NB4 (cell line): ENCODE measurements at regions not wholly inside any gene's neighbourhood (a gene's known extent, or its start where the extent isn't known, plus 50 kb on each side); places are given as distances from the start of the nearest gene placed in this dataset.

Experiments
- MAX ChIP-seq: IDR thresholded peaks from 2 replicates; pipeline ENCODE4 v1.6.1; 2011; ENCODE audit warnings: low read depth, low read length
- MYC ChIP-seq: IDR thresholded peaks from 2 replicates; pipeline ENCODE4 v1.6.1; 2011; ENCODE audit warnings: low read depth, low read length
- POLR2A ChIP-seq: IDR thresholded peaks from 2 replicates; pipeline ENCODE4 v1.6.1; 2011; ENCODE audit warnings: mild to moderate bottlenecking; ENCODE audit not compliant: insufficient read length; ENCODE audit errors: extremely low read depth
- TF ChIP-seq, protein P1 (sequence below): IDR thresholded peaks from one replicate; pipeline ENCODE4 v1.5.1; 2012; ENCODE audit warnings: low read depth, low read length

GRCh38 chr2:220821683-220822082 is 750.4 kb downstream of the EPHA4 start:
- TF ChIP-seq, protein P1, sequence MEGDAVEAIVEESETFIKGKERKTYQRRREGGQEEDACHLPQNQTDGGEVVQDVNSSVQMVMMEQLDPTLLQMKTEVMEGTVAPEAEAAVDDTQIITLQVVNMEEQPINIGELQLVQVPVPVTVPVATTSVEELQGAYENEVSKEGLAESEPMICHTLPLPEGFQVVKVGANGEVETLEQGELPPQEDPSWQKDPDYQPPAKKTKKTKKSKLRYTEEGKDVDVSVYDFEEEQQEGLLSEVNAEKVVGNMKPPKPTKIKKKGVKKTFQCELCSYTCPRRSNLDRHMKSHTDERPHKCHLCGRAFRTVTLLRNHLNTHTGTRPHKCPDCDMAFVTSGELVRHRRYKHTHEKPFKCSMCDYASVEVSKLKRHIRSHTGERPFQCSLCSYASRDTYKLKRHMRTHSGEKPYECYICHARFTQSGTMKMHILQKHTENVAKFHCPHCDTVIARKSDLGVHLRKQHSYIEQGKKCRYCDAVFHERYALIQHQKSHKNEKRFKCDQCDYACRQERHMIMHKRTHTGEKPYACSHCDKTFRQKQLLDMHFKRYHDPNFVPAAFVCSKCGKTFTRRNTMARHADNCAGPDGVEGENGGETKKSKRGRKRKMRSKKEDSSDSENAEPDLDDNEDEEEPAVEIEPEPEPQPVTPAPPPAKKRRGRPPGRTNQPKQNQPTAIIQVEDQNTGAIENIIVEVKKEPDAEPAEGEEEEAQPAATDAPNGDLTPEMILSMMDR, result no peak
- TF ChIP-seq POLR2A (no peak), MAX (no peak), MYC (no peak)
